ENCODE measurements at regions not wholly inside any gene's neighbourhood (a gene's known extent, or its start where the extent isn't known, plus 50 kb on each side); places are given as distances from the start of the nearest gene placed in this dataset.

DNA sequence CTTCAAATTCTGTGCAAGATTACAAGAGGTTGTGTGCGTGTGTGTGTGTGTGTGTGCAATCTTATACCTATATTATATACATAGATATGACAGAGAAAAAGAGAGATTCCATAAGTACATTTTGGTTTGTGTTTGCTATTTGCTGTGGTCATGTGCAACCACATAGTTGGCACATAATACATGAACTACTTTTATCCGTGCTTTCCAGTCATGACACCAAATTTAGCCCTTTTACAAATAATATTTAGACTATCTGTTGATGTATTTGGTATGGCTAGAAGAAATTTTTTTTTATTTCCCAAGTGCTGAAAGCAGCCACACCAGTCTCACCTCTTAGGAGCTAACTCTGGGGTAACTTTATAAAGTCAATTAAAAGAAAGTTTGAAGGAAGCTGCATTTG, 63.5 kb upstream of the EGFR start:
- in situ Hi-C loops (cut with HindIII; ENCODE audit: low sequenced_read_pairs) = no loop called here

DNA sequence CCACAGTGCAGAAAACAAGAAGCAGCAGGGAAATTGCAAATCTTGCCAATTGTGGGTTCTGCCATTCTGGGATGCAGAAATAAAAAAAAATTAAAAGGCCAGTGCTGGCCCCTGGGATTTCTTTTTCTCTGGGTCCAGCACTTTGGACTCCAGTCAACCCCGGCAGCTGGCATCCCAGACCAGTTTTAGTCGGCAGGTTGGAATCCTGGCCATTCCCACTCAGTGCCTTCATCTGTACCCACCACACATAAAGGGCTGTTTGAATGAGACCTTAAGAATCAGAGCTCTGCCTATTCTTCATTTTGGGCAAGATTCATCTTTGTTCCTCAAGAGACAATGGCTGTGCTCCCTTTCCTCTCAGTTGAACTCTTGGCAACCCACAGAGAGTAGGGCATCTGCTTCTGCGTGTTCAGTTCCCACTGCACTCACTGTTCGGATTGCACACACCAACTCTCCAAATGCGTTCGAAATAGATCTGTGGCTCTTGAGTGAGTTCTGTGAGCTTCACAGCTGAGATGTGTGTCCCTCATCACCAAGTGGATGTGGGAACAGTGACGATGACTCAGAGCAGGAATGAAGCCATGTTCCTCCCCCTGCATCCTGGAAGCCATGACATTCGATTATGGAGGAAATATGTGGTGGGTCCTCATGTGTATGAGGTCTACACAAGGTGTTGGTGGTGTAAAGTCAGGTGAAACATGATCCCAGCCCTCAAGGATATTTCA, 63.0 kb upstream of the EGFR start:
- in situ Hi-C loops (cut with HindIII; ENCODE audit: low sequenced_read_pairs) = no loop called here

DNA sequence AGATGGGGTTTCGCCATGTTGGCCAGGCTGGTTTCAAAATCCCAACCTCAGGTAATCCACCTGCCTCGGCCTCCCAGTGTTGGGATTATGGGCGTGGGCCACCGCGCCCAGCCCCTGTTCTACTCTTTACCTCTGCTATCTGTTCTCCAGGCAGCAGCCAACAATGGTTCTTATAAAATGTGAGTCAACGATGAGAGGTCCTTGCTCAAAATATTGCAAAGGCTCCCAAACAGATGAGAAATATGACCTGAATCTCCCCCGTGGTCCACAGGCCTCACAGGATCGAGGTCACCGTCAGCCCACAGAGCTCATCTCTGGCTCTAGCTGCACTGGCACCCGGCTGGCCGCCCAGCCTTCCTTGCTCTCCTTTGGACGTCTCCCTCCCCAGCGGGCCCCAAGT, 62.0 kb upstream of the EGFR start:
- in situ Hi-C loops (cut with HindIII; ENCODE audit: low sequenced_read_pairs) = no loop called here

DNA sequence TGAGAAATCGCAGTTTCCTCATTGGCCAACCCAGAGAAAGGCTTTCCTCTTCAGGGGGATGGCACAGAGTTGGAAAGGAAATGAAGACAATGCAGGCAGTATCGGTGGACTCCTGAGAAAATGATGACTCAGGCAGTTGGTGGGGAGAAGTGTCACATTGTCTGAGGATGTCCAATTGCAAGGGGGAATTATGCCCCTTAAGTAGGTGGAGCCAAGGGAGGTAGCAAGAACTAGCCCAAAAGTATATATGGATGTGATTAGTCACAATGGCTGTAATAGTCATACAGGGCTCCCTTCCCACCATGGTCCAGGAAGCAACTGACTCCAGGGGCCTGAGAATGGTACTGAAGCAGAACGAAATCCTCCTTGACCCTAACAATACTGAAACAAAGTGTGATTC, 58.3 kb upstream of the EGFR start:
- in situ Hi-C loops (cut with HindIII; ENCODE audit: low sequenced_read_pairs) = no loop called here

DNA sequence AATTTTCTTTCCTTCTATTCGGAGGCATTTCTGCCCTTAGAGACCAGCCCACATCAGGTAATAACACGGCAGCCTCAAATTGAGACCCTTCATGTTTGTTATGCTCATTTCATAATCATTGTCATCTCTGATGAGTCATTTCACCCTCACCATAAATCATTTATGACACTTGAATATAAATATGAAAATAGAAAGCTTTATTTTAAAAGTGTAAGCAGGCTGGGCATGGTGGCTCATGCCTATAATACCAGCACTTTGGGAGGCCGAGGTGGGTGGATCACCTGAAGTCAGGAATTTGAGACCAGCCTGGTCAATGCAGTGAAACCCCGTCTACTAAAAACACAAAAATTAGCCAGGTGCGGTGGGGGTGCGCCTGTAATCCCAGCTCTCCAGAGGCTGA, 57.4 kb upstream of the EGFR start:
- in situ Hi-C loops (cut with HindIII; ENCODE audit: low sequenced_read_pairs) = no loop called here

DNA sequence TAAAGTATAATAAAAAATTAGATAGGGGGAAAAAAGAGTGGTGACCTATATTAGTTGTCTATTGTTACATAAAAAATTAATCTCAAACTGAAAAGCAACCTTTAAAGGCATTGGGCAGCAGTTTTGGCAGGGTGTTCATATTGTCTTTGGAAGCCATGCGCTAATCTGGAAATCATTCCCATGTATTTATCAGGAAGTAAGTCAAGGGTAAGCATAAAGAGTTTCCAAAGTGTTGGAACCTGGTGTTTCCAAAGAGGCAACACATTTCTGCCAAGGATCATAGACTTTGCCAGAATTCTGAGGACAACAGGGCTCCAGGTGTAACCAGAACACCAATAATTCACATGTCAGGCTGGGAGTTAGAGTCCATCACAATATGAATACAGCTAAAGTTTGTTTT, 55.7 kb upstream of the EGFR start:
- in situ Hi-C loops (cut with HindIII; ENCODE audit: low sequenced_read_pairs) = no loop called here

DNA sequence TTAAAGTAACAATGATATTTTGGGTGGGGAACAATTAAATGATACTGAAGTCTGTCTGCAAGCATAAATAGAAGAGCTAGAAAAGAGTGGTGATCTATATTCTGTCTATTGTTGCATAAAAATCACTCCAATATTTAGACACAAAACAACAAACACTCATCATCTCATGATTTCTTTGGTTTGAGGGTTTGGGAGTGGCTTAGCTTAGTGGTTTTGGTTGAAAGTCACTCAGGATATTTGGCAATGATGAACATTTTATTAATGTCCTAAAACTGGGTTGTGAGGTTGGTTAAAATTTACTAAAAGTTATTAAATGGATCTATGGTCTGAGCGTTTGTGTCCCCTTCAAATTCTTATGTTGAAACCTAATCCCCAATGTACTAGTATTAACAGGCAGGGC, 54.7 kb upstream of the EGFR start:
- in situ Hi-C loops (cut with HindIII; ENCODE audit: low sequenced_read_pairs) = no loop called here

DNA sequence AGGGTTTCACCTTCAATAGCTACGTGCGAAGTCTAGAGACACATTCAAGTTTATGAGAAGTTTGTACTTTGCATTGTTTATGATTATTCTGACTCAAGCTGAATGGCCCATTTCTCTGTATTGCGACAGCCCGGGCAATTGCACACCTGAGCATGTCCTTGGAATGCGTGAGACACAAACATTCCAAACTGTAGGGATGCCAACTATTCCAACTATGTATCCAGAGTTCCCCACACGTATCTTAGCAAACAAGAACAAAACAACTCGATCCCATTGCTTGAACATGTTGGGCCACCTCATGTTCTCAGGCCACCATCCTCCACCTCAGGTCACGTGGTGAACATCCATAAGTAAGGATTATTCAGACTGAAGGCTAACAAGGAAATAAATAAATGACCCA, 51.4 kb upstream of the EGFR start:
- in situ Hi-C loops (cut with HindIII; ENCODE audit: low sequenced_read_pairs) = no loop called here

DNA sequence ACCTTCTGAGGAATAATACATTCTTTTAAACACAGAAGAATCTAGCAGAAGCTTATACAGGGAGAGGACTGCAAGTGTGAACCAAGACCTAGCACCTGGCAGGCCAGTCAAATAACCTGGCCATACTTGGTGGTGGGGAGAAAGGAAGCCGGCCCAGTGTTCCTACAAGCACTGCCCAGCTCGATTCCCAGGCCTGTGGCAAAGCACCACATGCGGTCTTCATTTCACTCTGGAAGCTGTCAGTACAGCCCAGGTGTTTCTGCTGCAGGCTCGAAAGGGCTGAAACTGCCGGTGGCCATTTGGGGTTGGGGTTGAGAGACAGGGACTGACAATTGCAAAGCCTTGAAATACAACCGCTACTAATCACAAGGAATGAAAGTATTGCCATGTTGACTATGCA, 50.8 kb upstream of the EGFR start:
- in situ Hi-C loops (cut with HindIII; ENCODE audit: low sequenced_read_pairs) = no loop called here

Measured in endothelial cell of hepatic sinusoid (primary cell).